Muscle of leg (tissue), 3 donors: ENCODE measurements at regions not wholly inside any gene's neighbourhood (a gene's known extent, or its start where the extent isn't known, plus 50 kb on each side); places are given as distances from the start of the nearest gene placed in this dataset.
"Not testable (repeated sequence)": the region's sequence is repeated elsewhere in the genome, so short reads cannot be mapped to it uniquely, and the experiment has no call there.

Experiments used
- DNase-seq: peaks from one replicate; pipeline ENCODE4 v3.0.0; 2013
- H3K27ac ChIP-seq: one replicate; pipeline ENCODE4 v1.5.1; 2013; ENCODE audit warnings: mild to moderate bottlenecking, low read length, control low read depth
- H3K27me3 ChIP-seq: one replicate; pipeline ENCODE4 v1.6.1; 2013; ENCODE audit warnings: low read length; ENCODE audit not compliant: control insufficient read depth, insufficient read depth
- H3K36me3 ChIP-seq: one replicate; pipeline ENCODE4 v1.6.1; 2013; ENCODE audit warnings: low read length; ENCODE audit not compliant: control insufficient read depth, insufficient read depth
- H3K4me1 ChIP-seq: one replicate; pipeline ENCODE4 v1.6.1; 2013; ENCODE audit warnings: low read length; ENCODE audit not compliant: control insufficient read depth, insufficient read depth
- H3K4me3 ChIP-seq: one replicate; pipeline ENCODE4 v1.5.1; 2013; ENCODE audit warnings: low read length, control low read depth
- H3K9me3 ChIP-seq: replicated peaks from 2 replicates; pipeline ENCODE4 v1.6.1; 2013; ENCODE audit warnings: low read depth, low read length; ENCODE audit not compliant: control insufficient read depth
- WGBS: methylation state at CpG from one replicate; pipeline ENCODE4 v1.1.5; 2013; ENCODE audit warnings: missing lambda C conversion rate; ENCODE audit not compliant: insufficient coverage; 5-methylcytosine and 5-hydroxymethylcytosine counted together

- no peak overlapping the region for H3K4me3 ChIP-seq
- peaks cover 4% of the 10 kb centered on the region for H3K4me1 ChIP-seq
- WGBS, result 37% methylated on average over 12 of the region's 21 CpGs
- no peaks in the 10 kb centered on the region for H3K36me3 ChIP-seq
- peaks cover 3% of the 10 kb centered on the region for H3K27me3 ChIP-seq
- peak; percentile 83 for DNase-seq
- H3K27ac ChIP-seq, result no peak overlapping the region
- no peaks in the 10 kb centered on the region for H3K9me3 ChIP-seq
Measured at GRCh38 chr12:107607464-107608392, 77.9 kb upstream of the PWP1 start.

- not testable (repeated sequence) for H3K9me3 ChIP-seq, H3K27me3 ChIP-seq, H3K36me3 ChIP-seq, H3K27ac ChIP-seq, DNase-seq, H3K4me1 ChIP-seq, H3K4me3 ChIP-seq
- 90% methylated on average over 4 of the region's 5 CpGs for WGBS
Measured at GRCh38 chr12:107608779-107609178, 76.8 kb upstream of the PWP1 start.

- Histone ChIP-seq H3K9me3 (no peaks in the 10 kb centered on the region), H3K27me3 (peaks cover 3% of the 10 kb centered on the region), H3K4me3 (no peak overlapping the region), H3K4me1 (peaks cover 4% of the 10 kb centered on the region), H3K27ac (no peak overlapping the region), H3K36me3 (no peaks in the 10 kb centered on the region)
- WGBS, result 41% methylated on average over 10 of the region's 20 CpGs
- peak; percentile 51 for DNase-seq
Measured at GRCh38 chr12:107610021-107610859, 75.4 kb upstream of the PWP1 start.

- H3K9me3 ChIP-seq, result no peaks in the 10 kb centered on the region
- no peaks in the 10 kb centered on the region for H3K4me1 ChIP-seq
- no peak overlapping the region for H3K4me3 ChIP-seq
- H3K36me3 ChIP-seq, result no peaks in the 10 kb centered on the region
- WGBS, result 65% methylated on average over 15 of the region's 19 CpGs
- no peak overlapping the region for H3K27ac ChIP-seq
- DNase-seq, result no peak
- H3K27me3 ChIP-seq, result peaks cover 3% of the 10 kb centered on the region
Measured at GRCh38 chr12:107612508-107612907, 73.1 kb upstream of the PWP1 start.

- Histone ChIP-seq H3K9me3 (no peaks in the 10 kb centered on the region), H3K4me1 (no peaks in the 10 kb centered on the region), H3K36me3 (no peaks in the 10 kb centered on the region), H3K27ac (no peak overlapping the region), H3K4me3 (no peak overlapping the region), H3K27me3 (no peaks in the 10 kb centered on the region)
- DNase-seq, result no peak
- 100% methylated on average over 1 of the region's 6 CpGs for WGBS
Measured at GRCh38 chr12:107616941-107617340, 68.7 kb upstream of the PWP1 start.

GRCh38 chr12:107618106-107618505, 67.5 kb upstream of the PWP1 start:
- Histone ChIP-seq H3K27me3 (no peaks in the 10 kb centered on the region), H3K4me1 (no peaks in the 10 kb centered on the region), H3K4me3 (no peak overlapping the region), H3K9me3 (no peaks in the 10 kb centered on the region), H3K27ac (no peak overlapping the region), H3K36me3 (no peaks in the 10 kb centered on the region)
- no peak for DNase-seq
- WGBS, result 94% methylated on average over 15 of the region's 15 CpGs

GRCh38 chr12:107619831-107620230, 65.8 kb upstream of the PWP1 start:
- H3K9me3 ChIP-seq, result peaks cover 4% of the 10 kb centered on the region
- WGBS, result 60% methylated on average over 10 of the region's 13 CpGs
- H3K27me3 ChIP-seq, result no peaks in the 10 kb centered on the region
- no peak overlapping the region for H3K4me3 ChIP-seq
- no peak for DNase-seq
- H3K4me1 ChIP-seq, result no peaks in the 10 kb centered on the region
- H3K27ac ChIP-seq, result no peak overlapping the region
- H3K36me3 ChIP-seq, result no peaks in the 10 kb centered on the region

- Histone ChIP-seq H3K4me3 (no peak overlapping the region), H3K27ac (no peak overlapping the region), H3K27me3 (no peaks in the 10 kb centered on the region), H3K4me1 (no peaks in the 10 kb centered on the region), H3K9me3 (peaks cover 8% of the 10 kb centered on the region), H3K36me3 (no peaks in the 10 kb centered on the region)
- 33% methylated on average over 1 of the region's 8 CpGs for WGBS
- no peak for DNase-seq
Measured at GRCh38 chr12:107622001-107622400, 63.6 kb upstream of the PWP1 start.

GRCh38 chr12:107624493-107624892, 61.1 kb upstream of the PWP1 start:
- Histone ChIP-seq H3K9me3 (peaks cover 8% of the 10 kb centered on the region), H3K27me3 (no peaks in the 10 kb centered on the region), H3K27ac (no peak overlapping the region), H3K4me3 (no peak overlapping the region), H3K4me1 (no peaks in the 10 kb centered on the region), H3K36me3 (no peaks in the 10 kb centered on the region)
- no CpG with 5 or more reads among the region's 4 CpGs for WGBS
- DNase-seq, result no peak

GRCh38 chr12:107631715-107632114, 53.9 kb upstream of the PWP1 start:
- no peak overlapping the region for H3K27ac ChIP-seq
- no peaks in the 10 kb centered on the region for H3K36me3 ChIP-seq
- H3K27me3 ChIP-seq, result no peaks in the 10 kb centered on the region
- no CpG with 5 or more reads among the region's 3 CpGs for WGBS
- no peak for DNase-seq
- no peaks in the 10 kb centered on the region for H3K9me3 ChIP-seq
- no peaks in the 10 kb centered on the region for H3K4me1 ChIP-seq
- no peak overlapping the region for H3K4me3 ChIP-seq
